ENCODE measurements at regions not wholly inside any gene's neighbourhood (a gene's known extent, or its start where the extent isn't known, plus 50 kb on each side); places are given as distances from the start of the nearest gene placed in this dataset.

GRCh38 chr10:42942279-42942950, 134.5 kb upstream of the RET start:
- Histone ChIP-seq H2AFZ (ENCODE audit: insufficient read depth, low read depth, low read length, poor library complexity, severe bottlenecking) (no peak overlapping the region), H4K20me1 (ENCODE audit: insufficient read depth, low read length) (no peaks in the 10 kb centered on the region), H3K9me3 (replicated peaks in 1 of 2; ENCODE audit: control insufficient read depth in 1 of 2, insufficient read depth in 1 of 2, low read length in 2 of 2) (no peaks in the 10 kb centered on the region), H3K36me3 (replicated peaks in 1 of 2; ENCODE audit: control insufficient read depth in 1 of 2, insufficient read depth in 2 of 2, low read length in 2 of 2) (no peaks in the 10 kb centered on the region), H3K4me1 (ENCODE audit: control insufficient read depth in 1 of 2, insufficient read depth in 2 of 2, low read length in 2 of 2) (no peaks in the 10 kb centered on the region), H3K79me2 (ENCODE audit: insufficient read depth, low read length) (no peaks in the 10 kb centered on the region), H3K4me2 (replicated peaks; ENCODE audit: extremely low read depth, low read length, poor library complexity, severe bottlenecking) (no peak overlapping the region), H3K27me3 (ENCODE audit: control insufficient read depth in 2 of 2, insufficient read depth in 2 of 2, low read length in 2 of 2) (no peaks in the 10 kb centered on the region), H3K4me3 (replicated peaks in 1 of 3; ENCODE audit: low read depth in 2 of 3, low read length in 3 of 3) (no peak overlapping the region), H3K27ac (ENCODE audit: low read depth in 1 of 2, low read length in 2 of 2) (no peak overlapping the region), H3K9ac (ENCODE audit: insufficient read depth, low read length, poor library complexity, severe bottlenecking) (no peak overlapping the region)
- Mint-ChIP-seq H3K9me3 (peaks cover 0 to 2% (median under 1%) of the 10 kb centered on the region in 7 donors), H3K36me3 (no peaks in the 10 kb centered on the region), H3K4me1 (peaks cover 10% of the 10 kb centered on the region), H3K27ac (no peak overlapping the region), H3K27me3 (ENCODE audit: low read depth in 3 of 3) (peaks cover 2 to 4% (median 3%) of the 10 kb centered on the region in 3 donors), H3K4me3 (no peak overlapping the region)
- no peak for TF ChIP-seq CTCF (IDR thresholded peaks at IDR 0.05)
- intact Hi-C loops (cut with micrococcal nuclease): no loop called here
- DNase-seq: no peak
- WGBS (ENCODE audit: insufficient coverage): 93% methylated on average over 6 of the region's 7 CpGs

- H3K79me2 ChIP-seq (ENCODE audit: insufficient read depth, low read length): no peaks in the 10 kb centered on the region
- no peak overlapping the region for H3K4me3 ChIP-seq (replicated peaks in 1 of 3; ENCODE audit: low read depth in 2 of 3, low read length in 3 of 3)
- TF ChIP-seq CTCF (IDR thresholded peaks at IDR 0.05): no peak
- peak overlapping the region in 1 of 7 donors; percentile 31 for H3K27ac Mint-ChIP-seq
- no peaks in the 10 kb centered on the region for H3K36me3 ChIP-seq (replicated peaks in 1 of 2; ENCODE audit: control insufficient read depth in 1 of 2, insufficient read depth in 2 of 2, low read length in 2 of 2)
- peaks cover 0 to 7% of the 10 kb centered on the region in 2 donors for H3K9me3 ChIP-seq (replicated peaks in 1 of 2; ENCODE audit: control insufficient read depth in 1 of 2, insufficient read depth in 1 of 2, low read length in 2 of 2)
- peaks cover 1 to 10% (median 7%) of the 10 kb centered on the region in 7 donors for H3K9me3 Mint-ChIP-seq
- H3K27ac ChIP-seq (ENCODE audit: low read depth in 1 of 2, low read length in 2 of 2): no peak overlapping the region
- WGBS (ENCODE audit: insufficient coverage): 96% methylated on average over 5 of the region's 9 CpGs
- intact Hi-C loops (cut with micrococcal nuclease): no loop called here
- no peak overlapping the region for H3K4me3 Mint-ChIP-seq
- peaks cover 10% of the 10 kb centered on the region for H3K4me1 Mint-ChIP-seq
- H2AFZ ChIP-seq (ENCODE audit: insufficient read depth, low read depth, low read length, poor library complexity, severe bottlenecking): no peak overlapping the region
- no peak overlapping the region for H3K9ac ChIP-seq (ENCODE audit: insufficient read depth, low read length, poor library complexity, severe bottlenecking)
- no peaks in the 10 kb centered on the region for H3K4me1 ChIP-seq (ENCODE audit: control insufficient read depth in 1 of 2, insufficient read depth in 2 of 2, low read length in 2 of 2)
- no peaks in the 10 kb centered on the region for H3K36me3 Mint-ChIP-seq
- no peak for DNase-seq
- no peaks in the 10 kb centered on the region for H3K27me3 ChIP-seq (ENCODE audit: control insufficient read depth in 2 of 2, insufficient read depth in 2 of 2, low read length in 2 of 2)
- no peaks in the 10 kb centered on the region for H4K20me1 ChIP-seq (ENCODE audit: insufficient read depth, low read length)
- H3K4me2 ChIP-seq (replicated peaks; ENCODE audit: extremely low read depth, low read length, poor library complexity, severe bottlenecking): no peak overlapping the region
- peaks cover 2 to 4% (median 3%) of the 10 kb centered on the region in 3 donors for H3K27me3 Mint-ChIP-seq (ENCODE audit: low read depth in 3 of 3)
Observed at GRCh38 chr10:42943025-42943818, 133.6 kb upstream of the RET start.
